Fibroblast of the aortic adventitia (primary cell): ENCODE measurements at regions not wholly inside any gene's neighbourhood (a gene's known extent, or its start where the extent isn't known, plus 50 kb on each side); places are given as distances from the start of the nearest gene placed in this dataset.

Source experiments
- DNase-seq: peaks from one replicate; pipeline ENCODE4 v3.0.0-alpha.2; 2010; ENCODE audit warnings: low read depth
- H3K4me3 ChIP-seq: 2 replicates; pipeline ENCODE4 v1.5.1; 2011; ENCODE audit warnings: low read depth, mild to moderate bottlenecking, control low read depth, low read length, moderate library complexity
- CTCF ChIP-seq: IDR thresholded peaks from 2 replicates; pipeline ENCODE4 v1.5.1; 2011; ENCODE audit warnings: mild to moderate bottlenecking, low read length, control low read depth, inconsistent platforms; ENCODE audit not compliant: insufficient read depth

- DNase-seq = no peak
- no peak for TF ChIP-seq CTCF
- H3K4me3 ChIP-seq = no peak overlapping the region
Measured at GRCh38 chr11:134565343-134565891, 153.4 kb upstream of the B3GAT1 start.

GRCh38 chr11:134564472-134565200 lies 152.6 kb upstream of the B3GAT1 start:
- DNase-seq = no peak
- no peak for TF ChIP-seq CTCF
- no peak overlapping the region for H3K4me3 ChIP-seq

GRCh38 chr11:134562941-134563471 lies 151.0 kb upstream of the B3GAT1 start:
- no peak overlapping the region for H3K4me3 ChIP-seq
- no peak for TF ChIP-seq CTCF
- DNase-seq = no peak

- TF ChIP-seq CTCF = no peak
- no peak for DNase-seq
- H3K4me3 ChIP-seq = no peak overlapping the region
Measured at GRCh38 chr11:134562196-134562595, 150.2 kb upstream of the B3GAT1 start.

GRCh38 chr11:134561331-134561720 lies 149.3 kb upstream of the B3GAT1 start:
- DNase-seq = no peak
- H3K4me3 ChIP-seq = no peak overlapping the region
- no peak for TF ChIP-seq CTCF

- H3K4me3 ChIP-seq = no peak overlapping the region
- DNase-seq = no peak
- no peak for TF ChIP-seq CTCF
Measured at GRCh38 chr11:134560566-134561330, 148.7 kb upstream of the B3GAT1 start.
